Smooth muscle cell (in vitro differentiated cells): ENCODE measurements at regions not wholly inside any gene's neighbourhood (a gene's known extent, or its start where the extent isn't known, plus 50 kb on each side); places are given as distances from the start of the nearest gene placed in this dataset.

Experiments
- DNase-seq: peaks from one replicate; lab custom pipeline; 2025; ENCODE audit not compliant: unreplicated experiment; lab: John Stamatoyannopoulos, UW
- H2AFZ ChIP-seq: fragments of 200-600 bp; sonication (generic); 2 replicates; pipeline ENCODE4 v1.6.0; 2016; ENCODE audit warnings: antibody characterized with exemption, low read depth, mild to moderate bottlenecking
- H3F3A ChIP-seq: fragments of 200-600 bp; sonication (generic); 2 replicates; pipeline ENCODE4 v1.6.0; 2017; ENCODE audit warnings: antibody characterized with exemption, low read depth
- H3K27ac ChIP-seq: fragments of 200-600 bp; sonication (generic); 2 replicates; pipeline ENCODE4 v1.5.1; 2016; ENCODE audit warnings: low read depth, mild to moderate bottlenecking
- H3K27me3 ChIP-seq: fragments of 200-600 bp; sonication (generic); 2 replicates; pipeline ENCODE4 v1.6.1; 2016; ENCODE audit warnings: low read depth, mild to moderate bottlenecking
- H3K36me3 ChIP-seq: fragments of 200-600 bp; sonication (generic); 2 replicates; pipeline ENCODE4 v1.5.1; 2016; ENCODE audit warnings: low read depth
- H3K4me1 ChIP-seq: fragments of 200-600 bp; sonication (generic); 2 replicates; pipeline ENCODE4 v1.5.1; 2016; ENCODE audit warnings: low read depth
- H3K4me2 ChIP-seq: fragments of 200-600 bp; sonication (generic); 2 replicates; pipeline ENCODE4 v1.6.0; 2016; ENCODE audit warnings: mild to moderate bottlenecking
- H3K4me3 ChIP-seq: fragments of 200-600 bp; sonication (generic); 2 replicates; pipeline ENCODE4 v1.5.1; 2016; ENCODE audit warnings: mild to moderate bottlenecking
- H3K79me2 ChIP-seq: fragments of 200-600 bp; sonication (generic); 2 replicates; pipeline ENCODE4 v1.6.0; 2016; ENCODE audit warnings: low read depth, mild to moderate bottlenecking
- H3K9ac ChIP-seq: fragments of 200-600 bp; sonication (generic); 2 replicates; pipeline ENCODE4 v1.6.0; 2016; ENCODE audit warnings: low read depth
- H3K9me3 ChIP-seq: fragments of 200-600 bp; sonication (generic); replicated peaks from 2 replicates; pipeline ENCODE4 v1.5.1; 2016; ENCODE audit warnings: low read depth
- H4K20me1 ChIP-seq: fragments of 200-600 bp; sonication (generic); 2 replicates; pipeline ENCODE4 v1.6.0; 2016; ENCODE audit warnings: low read depth
- WGBS: methylation state at CpG from one replicate; pipeline ENCODE4 v1.1.7; 2016; ENCODE audit warnings: low lambda C conversion rate; 5-methylcytosine and 5-hydroxymethylcytosine counted together
- TF ChIP-seq, protein P1 (sequence below): fragments of 200-600 bp; sonication (generic); IDR thresholded peaks from 2 replicates; pipeline ENCODE4 v1.5.1; 2017; ENCODE audit warnings: borderline replicate concordance, mild to moderate bottlenecking, antibody characterized with exemption; ENCODE audit not compliant: insufficient read depth, poor library complexity, severe bottlenecking

GRCh38 chr18:71976744-71977143 lies 567.4 kb downstream of the CBLN2 start:
- H3K27ac ChIP-seq = no peak overlapping the region
- no peaks in the 10 kb centered on the region for H3K36me3 ChIP-seq
- H3K9ac ChIP-seq = no peak overlapping the region
- H4K20me1 ChIP-seq = no peaks in the 10 kb centered on the region
- H3K4me2 ChIP-seq = no peak overlapping the region
- H3K79me2 ChIP-seq = no peaks in the 10 kb centered on the region
- TF ChIP-seq, protein P1, sequence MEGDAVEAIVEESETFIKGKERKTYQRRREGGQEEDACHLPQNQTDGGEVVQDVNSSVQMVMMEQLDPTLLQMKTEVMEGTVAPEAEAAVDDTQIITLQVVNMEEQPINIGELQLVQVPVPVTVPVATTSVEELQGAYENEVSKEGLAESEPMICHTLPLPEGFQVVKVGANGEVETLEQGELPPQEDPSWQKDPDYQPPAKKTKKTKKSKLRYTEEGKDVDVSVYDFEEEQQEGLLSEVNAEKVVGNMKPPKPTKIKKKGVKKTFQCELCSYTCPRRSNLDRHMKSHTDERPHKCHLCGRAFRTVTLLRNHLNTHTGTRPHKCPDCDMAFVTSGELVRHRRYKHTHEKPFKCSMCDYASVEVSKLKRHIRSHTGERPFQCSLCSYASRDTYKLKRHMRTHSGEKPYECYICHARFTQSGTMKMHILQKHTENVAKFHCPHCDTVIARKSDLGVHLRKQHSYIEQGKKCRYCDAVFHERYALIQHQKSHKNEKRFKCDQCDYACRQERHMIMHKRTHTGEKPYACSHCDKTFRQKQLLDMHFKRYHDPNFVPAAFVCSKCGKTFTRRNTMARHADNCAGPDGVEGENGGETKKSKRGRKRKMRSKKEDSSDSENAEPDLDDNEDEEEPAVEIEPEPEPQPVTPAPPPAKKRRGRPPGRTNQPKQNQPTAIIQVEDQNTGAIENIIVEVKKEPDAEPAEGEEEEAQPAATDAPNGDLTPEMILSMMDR = no peak
- no peak overlapping the region for H3K4me3 ChIP-seq
- H3K9me3 ChIP-seq = no peaks in the 10 kb centered on the region
- H3F3A ChIP-seq = no peaks in the 10 kb centered on the region
- H3K27me3 ChIP-seq = no peaks in the 10 kb centered on the region
- DNase-seq = no peak
- no peaks in the 10 kb centered on the region for H3K4me1 ChIP-seq
- H2AFZ ChIP-seq = no peak overlapping the region
- WGBS = 60% methylated on average over 2 of the region's 2 CpGs

DNA sequence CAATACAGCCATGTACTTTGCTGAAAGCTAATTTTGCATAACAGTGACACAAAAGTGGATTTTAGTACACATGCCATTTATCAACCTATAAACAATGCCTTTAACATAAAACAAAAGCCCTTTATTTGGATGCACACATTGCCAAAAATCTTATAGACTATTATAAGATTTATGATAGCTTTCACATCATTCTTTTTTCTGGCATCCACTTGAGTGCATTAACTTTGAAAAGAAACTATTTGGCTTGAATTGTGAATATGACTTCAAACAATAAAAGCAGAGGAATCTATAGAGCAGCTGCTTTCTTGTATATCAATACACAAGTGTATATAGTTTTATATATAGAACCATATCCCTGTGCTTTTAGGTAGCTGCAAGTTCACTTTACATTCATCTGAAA lies 577.4 kb downstream of the CBLN2 start:
- H3K36me3 ChIP-seq = no peaks in the 10 kb centered on the region
- H2AFZ ChIP-seq = no peak overlapping the region
- no peaks in the 10 kb centered on the region for H3K27me3 ChIP-seq
- TF ChIP-seq, protein P1 = no peak
- H3K9ac ChIP-seq = no peak overlapping the region
- H3K4me2 ChIP-seq = no peak overlapping the region
- H3K27ac ChIP-seq = no peak overlapping the region
- no peak overlapping the region for H3K4me3 ChIP-seq
- peaks cover 4% of the 10 kb centered on the region for H3K9me3 ChIP-seq
- DNase-seq = no peak
- no peaks in the 10 kb centered on the region for H3F3A ChIP-seq
- H3K4me1 ChIP-seq = no peaks in the 10 kb centered on the region
- no peaks in the 10 kb centered on the region for H3K79me2 ChIP-seq
- H4K20me1 ChIP-seq = no peaks in the 10 kb centered on the region

- Histone ChIP-seq H3K27ac (no peak overlapping the region), H3K4me1 (no peaks in the 10 kb centered on the region), H3K9me3 (peaks cover under 1% of the 10 kb centered on the region), H2AFZ (no peak overlapping the region), H3K36me3 (no peaks in the 10 kb centered on the region), H4K20me1 (no peaks in the 10 kb centered on the region), H3K4me3 (no peak overlapping the region), H3K9ac (no peak overlapping the region), H3F3A (no peaks in the 10 kb centered on the region), H3K79me2 (no peaks in the 10 kb centered on the region), H3K4me2 (no peak overlapping the region), H3K27me3 (no peaks in the 10 kb centered on the region)
- TF ChIP-seq, protein P1 = no peak
- DNase-seq = no peak
- 81% methylated on average over 2 of the region's 2 CpGs for WGBS
Observed at GRCh38 chr18:71958605-71959004, 585.5 kb downstream of the CBLN2 start.

DNA sequence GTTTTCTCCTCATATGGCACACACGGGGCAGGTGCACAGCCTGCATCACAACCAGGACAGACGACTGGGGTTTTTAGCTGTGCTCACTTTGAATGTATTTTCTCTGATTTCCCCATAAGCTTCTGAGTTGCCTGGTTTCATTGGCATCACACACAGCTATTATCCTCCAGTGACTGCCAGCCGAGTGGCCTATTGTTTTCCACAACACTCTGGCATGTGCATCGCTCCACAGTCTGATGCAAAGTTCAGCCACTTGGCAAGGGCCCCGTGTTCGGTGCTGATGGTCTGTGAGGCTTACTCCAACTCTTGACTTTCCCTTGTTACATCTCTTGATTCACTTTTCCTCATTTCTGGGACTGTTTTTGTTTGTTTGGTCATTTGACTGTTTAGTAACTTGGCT lies 593.1 kb downstream of the CBLN2 start:
- Histone ChIP-seq H2AFZ (no peak overlapping the region), H3K4me3 (no peak overlapping the region), H3K4me2 (no peak overlapping the region), H3K9ac (no peak overlapping the region), H4K20me1 (no peaks in the 10 kb centered on the region), H3K4me1 (no peaks in the 10 kb centered on the region), H3K36me3 (no peaks in the 10 kb centered on the region), H3F3A (no peaks in the 10 kb centered on the region), H3K27ac (no peak overlapping the region), H3K79me2 (no peaks in the 10 kb centered on the region), H3K27me3 (no peaks in the 10 kb centered on the region), H3K9me3 (no peaks in the 10 kb centered on the region)
- TF ChIP-seq, protein P1 = no peak
- WGBS = 80% methylated on average over 6 of the region's 6 CpGs
- DNase-seq = no peak
